BE2C (cell line): ENCODE measurements at regions not wholly inside any gene's neighbourhood (a gene's known extent, or its start where the extent isn't known, plus 50 kb on each side); places are given as distances from the start of the nearest gene placed in this dataset.

Experiments
- DNase-seq: peaks from one replicate; pipeline ENCODE4 v3.0.0-alpha.2; 2020
- H3K27me3 ChIP-seq: fragments of 250-450 bp; sonication (Bioruptor Pico); 2 replicates; pipeline ENCODE4 v1.5.1; 2020; ENCODE audit warnings: mild to moderate bottlenecking
- H3K36me3 ChIP-seq: fragments of 250-450 bp; sonication (Bioruptor Pico); 2 replicates; pipeline ENCODE4 v1.5.1; 2020; ENCODE audit warnings: mild to moderate bottlenecking
- H3K4me1 ChIP-seq: fragments of 250-450 bp; sonication (Bioruptor Pico); 2 replicates; pipeline ENCODE4 v1.5.1; 2020
- H3K4me3 ChIP-seq: 2 replicates; pipeline ENCODE4 v1.5.1; 2011; ENCODE audit warnings: low read depth, low read length
- H3K9me3 ChIP-seq: fragments of 250-450 bp; sonication (Bioruptor Pico); 2 replicates; pipeline ENCODE4 v1.5.1; 2020
- CTCF ChIP-seq: IDR thresholded peaks from 2 replicates; pipeline ENCODE4 v1.5.1; 2012; ENCODE audit warnings: mild to moderate bottlenecking, low read depth, low read length

GRCh38 chr18:72452328-72452727 lies 91.8 kb downstream of the CBLN2 start:
- no peak for TF ChIP-seq CTCF
- Histone ChIP-seq H3K4me1 (no peaks in the 10 kb centered on the region), H3K27me3 (no peaks in the 10 kb centered on the region), H3K4me3 (no peak overlapping the region), H3K9me3 (no peaks in the 10 kb centered on the region), H3K36me3 (no peaks in the 10 kb centered on the region)
- no peak for DNase-seq

- DNase-seq, result no peak
- H3K27me3 ChIP-seq, result no peaks in the 10 kb centered on the region
- H3K9me3 ChIP-seq, result no peaks in the 10 kb centered on the region
These were observed 99.4 kb downstream of the CBLN2 start for GRCh38 chr18:72444798-72445155.

GRCh38 chr18:72444111-72444797 lies 99.9 kb downstream of the CBLN2 start:
- H3K36me3 ChIP-seq, result no peaks in the 10 kb centered on the region
- H3K4me3 ChIP-seq, result no peak overlapping the region
- no peaks in the 10 kb centered on the region for H3K4me1 ChIP-seq
- H3K27me3 ChIP-seq, result no peaks in the 10 kb centered on the region
- no peak for DNase-seq
- H3K9me3 ChIP-seq, result no peaks in the 10 kb centered on the region
- no peak for TF ChIP-seq CTCF

More at GRCh38 chr18:72444798-72445155, 99.4 kb downstream of the CBLN2 start:
- Histone ChIP-seq H3K4me3 (no peak overlapping the region), H3K4me1 (no peaks in the 10 kb centered on the region), H3K36me3 (no peaks in the 10 kb centered on the region)
- no peak for TF ChIP-seq CTCF

GRCh38 chr18:72436401-72436800 lies 107.7 kb downstream of the CBLN2 start:
- no peak for DNase-seq
- TF ChIP-seq CTCF, result no peak
- Histone ChIP-seq H3K4me3 (no peak overlapping the region), H3K9me3 (no peaks in the 10 kb centered on the region), H3K27me3 (no peaks in the 10 kb centered on the region), H3K36me3 (no peaks in the 10 kb centered on the region), H3K4me1 (no peaks in the 10 kb centered on the region)

- no peaks in the 10 kb centered on the region for H3K9me3 ChIP-seq
- no peaks in the 10 kb centered on the region for H3K36me3 ChIP-seq
- no peak for DNase-seq
- no peak for TF ChIP-seq CTCF
- no peaks in the 10 kb centered on the region for H3K27me3 ChIP-seq
- no peaks in the 10 kb centered on the region for H3K4me1 ChIP-seq
- H3K4me3 ChIP-seq, result no peak overlapping the region
These were observed 110.4 kb downstream of the CBLN2 start for GRCh38 chr18:72433756-72434155.

GRCh38 chr18:72427721-72428120 lies 116.4 kb downstream of the CBLN2 start:
- no peaks in the 10 kb centered on the region for H3K9me3 ChIP-seq
- no peaks in the 10 kb centered on the region for H3K4me1 ChIP-seq
- DNase-seq, result no peak
- H3K4me3 ChIP-seq, result no peak overlapping the region
- H3K36me3 ChIP-seq, result no peaks in the 10 kb centered on the region
- TF ChIP-seq CTCF, result no peak
- no peaks in the 10 kb centered on the region for H3K27me3 ChIP-seq
